IMR-90 (cell line): ENCODE measurements at regions not wholly inside any gene's neighbourhood (a gene's known extent, or its start where the extent isn't known, plus 50 kb on each side); places are given as distances from the start of the nearest gene placed in this dataset.

Experiments
- ATAC-seq: fragments of 200-7000 bp; cut with Tn5 transposase; 2 replicates; pipeline ENCODE4 v1.9.1; 2020; ENCODE audit warnings: low read depth, mild to moderate bottlenecking, moderate library complexity
- BruUV-seq: library from RNA; stranded (reverse); fragments of 400-500 nt; replicated peaks from 2 replicates; lab custom pipeline; 2021; lab: Mats Ljungman, UMichigan
- CTCF ChIA-PET: fragments of 300-600 bp; formaldehyde crosslinking; extraction: SDS; loops from one replicate; lab custom pipeline; 2021; ENCODE audit warnings: antibody characterized with exemption; lab: Yijun Ruan, JAX
- POLR2A ChIA-PET: fragments of 300-600 bp; sonication (Branson Sonifier 250); formaldehyde crosslinking; loops from one replicate; lab custom pipeline; 2022; ENCODE audit warnings: antibody characterized with exemption; ENCODE audit not compliant: unreplicated experiment; lab: Charles Lee
- DNase-seq: peaks from one replicate; pipeline ENCODE4 v3.0.0; 2013
- H2AFZ ChIP-seq: replicated peaks from 2 replicates; pipeline ENCODE3; 2013; ENCODE audit warnings: low read length, mild to moderate bottlenecking; ENCODE audit not compliant: poor library complexity
- H2AK5ac ChIP-seq: 2 replicates; pipeline ENCODE4 v1.6.1; 2013; ENCODE audit warnings: low read depth, low read length, inconsistent platforms
- H2AK9ac ChIP-seq: replicated peaks from 2 replicates; pipeline ENCODE3; 2013; ENCODE audit warnings: mild to moderate bottlenecking, low read depth, low read length, moderate library complexity; ENCODE audit not compliant: poor library complexity
- H2BK120ac ChIP-seq: 2 replicates; pipeline ENCODE4 v1.6.1; 2013; ENCODE audit warnings: low read depth, low read length, inconsistent platforms
- H2BK15ac ChIP-seq: 3 replicates; pipeline ENCODE4 v1.6.1; 2013; ENCODE audit warnings: low read depth, low read length, inconsistent platforms
- H2BK20ac ChIP-seq: 2 replicates; pipeline ENCODE4 v1.6.1; 2013; ENCODE audit warnings: low read depth, mild to moderate bottlenecking, inconsistent platforms, low read length, moderate library complexity
- H2BK5ac ChIP-seq: 2 replicates; pipeline ENCODE4 v1.6.1; 2013; ENCODE audit warnings: mild to moderate bottlenecking, low read depth, low read length, inconsistent platforms; ENCODE audit not compliant: poor library complexity, severe bottlenecking
- H3K14ac ChIP-seq: replicated peaks from 2 replicates; pipeline ENCODE4 v1.6.1; 2013; ENCODE audit warnings: low read depth, low read length, inconsistent platforms
- H3K18ac ChIP-seq: 2 replicates; pipeline ENCODE4 v1.6.1; 2013; ENCODE audit warnings: low read depth, low read length, control low read depth
- H3K23ac ChIP-seq: 2 replicates; pipeline ENCODE4 v1.6.1; 2013; ENCODE audit warnings: low read depth, low read length, inconsistent platforms
- H3K27ac ChIP-seq: 2 replicates; pipeline ENCODE4 v1.5.1; 2013; ENCODE audit warnings: mild to moderate bottlenecking, control low read depth, low read length; ENCODE audit not compliant: insufficient read depth
- H3K27me3 ChIP-seq: 2 replicates; pipeline ENCODE4 v1.6.1; 2013; ENCODE audit warnings: low read length; ENCODE audit not compliant: control insufficient read depth, insufficient read depth
- H3K36me3 ChIP-seq: 2 replicates; pipeline ENCODE4 v1.6.1; 2013; ENCODE audit warnings: low read length, mixed read lengths; ENCODE audit not compliant: control insufficient read depth, insufficient read depth
- H3K4ac ChIP-seq: 2 replicates; pipeline ENCODE4 v1.6.1; 2013; ENCODE audit warnings: low read depth, low read length, inconsistent platforms
- H3K4me1 ChIP-seq: 2 replicates; pipeline ENCODE4 v1.6.1; 2013; ENCODE audit warnings: low read length, mixed read lengths; ENCODE audit not compliant: control insufficient read depth, insufficient read depth
- H3K4me2 ChIP-seq: 2 replicates; pipeline ENCODE4 v1.6.1; 2013; ENCODE audit warnings: low read depth, mild to moderate bottlenecking, control low read depth, low read length, moderate library complexity
- H3K4me3 ChIP-seq: 2 replicates; pipeline ENCODE4 v1.5.1; 2013; ENCODE audit warnings: low read depth, mild to moderate bottlenecking, control low read depth, low read length, moderate library complexity; ENCODE audit not compliant: insufficient read depth
- H3K56ac ChIP-seq: 2 replicates; pipeline ENCODE4 v1.6.1; 2013; ENCODE audit warnings: low read length, inconsistent platforms; ENCODE audit not compliant: insufficient read depth; ENCODE audit errors: extremely low read depth
- H3K79me1 ChIP-seq, 2 experiments: 2 replicates each; pipeline ENCODE4 v1.6.1; 2013; ENCODE audit warnings: low read length in 2 of 2, inconsistent platforms in 1 of 2, low read depth in 1 of 2
- H3K9ac ChIP-seq: 2 replicates; pipeline ENCODE4 v1.6.1; 2013; ENCODE audit warnings: low read depth, low read length, control low read depth
- H3K9me1 ChIP-seq: 2 replicates; pipeline ENCODE4 v1.6.1; 2013; ENCODE audit warnings: low read length, inconsistent platforms; ENCODE audit not compliant: insufficient read depth
- H3K9me3 ChIP-seq: 2 replicates; pipeline ENCODE4 v1.6.1; 2013; ENCODE audit warnings: low read length; ENCODE audit not compliant: control insufficient read depth, insufficient read depth
- H4K20me1 ChIP-seq: 2 replicates; pipeline ENCODE4 v1.6.1; 2013; ENCODE audit warnings: low read length, inconsistent platforms; ENCODE audit not compliant: insufficient read depth
- H4K5ac ChIP-seq: 2 replicates; pipeline ENCODE4 v1.6.1; 2013; ENCODE audit warnings: mild to moderate bottlenecking, low read depth, low read length, control low read depth
- H4K8ac ChIP-seq, 2 experiments: 2 replicates each; pipeline ENCODE4 v1.6.1; 2013; ENCODE audit warnings: low read depth in 2 of 2, low read length in 2 of 2, control low read depth in 1 of 2, inconsistent platforms in 1 of 2
- H4K91ac ChIP-seq: 2 replicates; pipeline ENCODE4 v1.6.1; 2013; ENCODE audit warnings: low read depth, low read length, inconsistent platforms; ENCODE audit not compliant: insufficient read depth
- BHLHE40 ChIP-seq: fragments of 150-350 bp; IDR thresholded peaks from 2 replicates; pipeline ENCODE4 v1.6.1; 2016; ENCODE audit warnings: mild to moderate bottlenecking, low read depth, low read length
- CEBPB ChIP-seq: IDR thresholded peaks from 2 replicates; pipeline ENCODE4 v1.6.1; 2012; ENCODE audit warnings: low read depth, low read length, improper control_type of control experiment
- CHD1 ChIP-seq: IDR thresholded peaks from 2 replicates; pipeline ENCODE4 v1.6.1; 2012; ENCODE audit warnings: low read depth, low read length, improper control_type of control experiment
- CTCF ChIP-seq: conservative IDR thresholded peaks from 2 replicates; pipeline ENCODE4 v1.5.1; 2012; ENCODE audit warnings: mild to moderate bottlenecking, low read depth, low read length, improper control_type of control experiment
- ELK1 ChIP-seq: fragments of 150-350 bp; IDR thresholded peaks from 2 replicates; pipeline ENCODE4 v1.6.1; 2016; ENCODE audit warnings: low read depth, mild to moderate bottlenecking, low read length, moderate library complexity, borderline replicate concordance
- FOS ChIP-seq: fragments of 150-350 bp; IDR thresholded peaks from 2 replicates; pipeline ENCODE4 v1.6.1; 2016; ENCODE audit warnings: low read depth, low read length
- MAFK ChIP-seq: IDR thresholded peaks from 2 replicates; pipeline ENCODE4 v1.6.1; 2012; ENCODE audit warnings: low read depth, low read length, improper control_type of control experiment
- MAZ ChIP-seq: IDR thresholded peaks from 2 replicates; pipeline ENCODE4 v1.6.1; 2012; ENCODE audit warnings: low read depth, mild to moderate bottlenecking, low read length, improper control_type of control experiment, moderate library complexity, borderline replicate concordance
- MXI1 ChIP-seq: IDR thresholded peaks from 2 replicates; pipeline ENCODE4 v1.6.1; 2012; ENCODE audit warnings: low read depth, mild to moderate bottlenecking, low read length, moderate library complexity, borderline replicate concordance
- NFE2L2 ChIP-seq: fragments of 150-350 bp; IDR thresholded peaks from 2 replicates; pipeline ENCODE4 v1.6.1; 2016; ENCODE audit warnings: low read depth, mild to moderate bottlenecking, low read length
- RAD21 ChIP-seq: IDR thresholded peaks from 2 replicates; pipeline ENCODE4 v1.6.1; 2012; ENCODE audit warnings: low read length, improper control_type of control experiment
- RCOR1 ChIP-seq: IDR thresholded peaks from 2 replicates; pipeline ENCODE4 v1.6.1; 2012; ENCODE audit warnings: mild to moderate bottlenecking, low read length, improper control_type of control experiment; ENCODE audit not compliant: insufficient replicate concordance
- SMC3 ChIP-seq: fragments of 150-350 bp; IDR thresholded peaks from 2 replicates; pipeline ENCODE4 v1.6.1; 2016; ENCODE audit warnings: low read depth, mild to moderate bottlenecking, antibody characterized with exemption, low read length, moderate library complexity
- USF2 ChIP-seq: fragments of 150-350 bp; IDR thresholded peaks from 2 replicates; pipeline ENCODE4 v1.6.1; 2017; ENCODE audit warnings: mild to moderate bottlenecking, antibody characterized with exemption, low read length, low read depth
- WGBS, 2 experiments: methylation state at CpG; one replicate each; pipeline versions ENCODE4 v1.1.5 to v1.1.7; 2013; ENCODE audit warnings: missing lambda C conversion rate in 2 of 2; ENCODE audit not compliant: insufficient read length in 1 of 2; ENCODE audit errors: extremely low coverage in 2 of 2; 5-methylcytosine and 5-hydroxymethylcytosine counted together
- dilution Hi-C: fragments of 300-500 bp; cut with HindIII; formaldehyde crosslinking; loops from one replicate; pipeline ENCODE4 v1.14.3; 2018; ENCODE audit warnings: low sequenced_read_pairs; ENCODE audit not compliant: unreplicated experiment
- in situ Hi-C: fragments of 300-500 bp; cut with MboI; formaldehyde crosslinking; loops from 3 replicates; pipeline ENCODE4 v1.14.3; 2019; ENCODE audit warnings: low sequenced_read_pairs, inconsistent platforms, mixed read lengths
- intact Hi-C: fragments of 100-400 bp; cut with micrococcal nuclease; formaldehyde crosslinking; loops from 2 replicates; pipeline ENCODE4 v1.10.0; 2022

GRCh38 chr15:37758412-37758811 is 176.0 kb upstream of the TMCO5A start:
- H3K4me1 ChIP-seq = no peaks in the 10 kb centered on the region
- ATAC-seq (no peak), DNase-seq (no peak)
- H3K4ac ChIP-seq = no peak overlapping the region
- no peak overlapping the region for H2AK9ac ChIP-seq
- BruUV-seq = no TSS peak
- no peak overlapping the region for H3K4me2 ChIP-seq
- no peaks in the 10 kb centered on the region for H3K36me3 ChIP-seq
- intact Hi-C loops (no loop called here), dilution Hi-C loops (no loop called here), in situ Hi-C loops (no loop called here)
- H3K56ac ChIP-seq = no peak overlapping the region
- H3K9ac ChIP-seq = no peak overlapping the region
- peaks cover 1% of the 10 kb centered on the region; the same call in 1 of the 2 replicates for H3K27me3 ChIP-seq
- H3K79me1 ChIP-seq = no peaks in the 10 kb centered on the region
- no peaks in the 10 kb centered on the region for H3K9me1 ChIP-seq
- H3K23ac ChIP-seq = no peak overlapping the region
- no peak overlapping the region for H3K14ac ChIP-seq
- H2BK20ac ChIP-seq = no peak overlapping the region
- no peak overlapping the region for H2BK120ac ChIP-seq
- no peak overlapping the region for H3K18ac ChIP-seq
- TF ChIP-seq FOS (no peak), BHLHE40 (no peak), RAD21 (no peak), NFE2L2 (no peak), SMC3 (no peak), MAZ (no peak), CTCF (no peak), CEBPB (no peak), CHD1 (no peak), MXI1 (no peak), RCOR1 (no peak), MAFK (no peak), USF2 (no peak), ELK1 (no peak)
- ChIA-PET POLR2A (no interaction called here), CTCF (no interaction called here)
- H2BK15ac ChIP-seq = no peak overlapping the region
- no peak overlapping the region for H2BK5ac ChIP-seq
- no peak overlapping the region for H4K8ac ChIP-seq
- no peaks in the 10 kb centered on the region for H3K9me3 ChIP-seq
- H4K5ac ChIP-seq = no peak overlapping the region
- no peak overlapping the region for H2AK5ac ChIP-seq
- no peak overlapping the region for H4K91ac ChIP-seq
- H4K20me1 ChIP-seq = no peaks in the 10 kb centered on the region
- WGBS, 2 experiments = no CpG with 5 or more reads among the region's 1 CpG
- H3K27ac ChIP-seq = no peak overlapping the region
- H2AFZ ChIP-seq = no peak overlapping the region
- no peak overlapping the region for H3K4me3 ChIP-seq
